Neural cell (in vitro differentiated cells): ENCODE measurements at regions not wholly inside any gene's neighbourhood (a gene's known extent, or its start where the extent isn't known, plus 50 kb on each side); places are given as distances from the start of the nearest gene placed in this dataset.

ENCODE experiments used
- H2AFZ ChIP-seq: fragments of 200-600, 300-800 bp; sonication (generic), shearing (Covaris generic); 2 replicates; pipeline ENCODE4 v1.6.0; 2014; ENCODE audit warnings: low read depth, mild to moderate bottlenecking, antibody characterized with exemption, low read length, moderate library complexity
- H3F3A ChIP-seq: fragments of 200-600 bp; shearing (Covaris generic); 2 replicates; pipeline ENCODE4 v1.6.1; 2016; ENCODE audit warnings: mild to moderate bottlenecking, moderate library complexity, mixed read lengths, antibody characterized with exemption, low read length; ENCODE audit not compliant: insufficient read depth, poor library complexity, severe bottlenecking
- H3K27ac ChIP-seq: fragments of 200-600, 300-800 bp; sonication (generic), shearing (Covaris generic); 2 replicates; pipeline ENCODE4 v1.5.1; 2014; ENCODE audit warnings: mild to moderate bottlenecking, low read length, moderate library complexity
- H3K27me3 ChIP-seq: fragments of 300-800, 200-600 bp; sonication (generic), shearing (Covaris generic); 2 replicates; pipeline ENCODE4 v1.6.0; 2014; ENCODE audit warnings: mild to moderate bottlenecking, low read depth, low read length, moderate library complexity; ENCODE audit not compliant: insufficient read depth
- H3K36me3 ChIP-seq: fragments of 300-800, 200-600 bp; sonication (generic), shearing (Covaris generic); 2 replicates; pipeline ENCODE4 v1.5.1; 2014; ENCODE audit warnings: mild to moderate bottlenecking, antibody characterized with exemption, low read length, moderate library complexity; ENCODE audit not compliant: insufficient read depth
- H3K4me2 ChIP-seq: fragments of 300-800, 200-600 bp; sonication (generic), shearing (Covaris generic); 2 replicates; pipeline ENCODE4 v1.6.0; 2014; ENCODE audit warnings: mild to moderate bottlenecking, low read length
- H3K4me3 ChIP-seq: fragments of 300-800, 200-600 bp; sonication (generic), shearing (Covaris generic); 2 replicates; pipeline ENCODE4 v1.5.1; 2014; ENCODE audit warnings: mild to moderate bottlenecking, low read length, moderate library complexity
- H3K79me2 ChIP-seq: fragments of 200-600 bp; shearing (Covaris generic); replicated peaks from 2 replicates; pipeline ENCODE4 v1.6.0; 2014; ENCODE audit warnings: mild to moderate bottlenecking, low read length, moderate library complexity; ENCODE audit not compliant: insufficient read depth
- H3K9ac ChIP-seq: fragments of 300-800, 200-600 bp; sonication (generic), shearing (Covaris generic); 2 replicates; pipeline ENCODE4 v1.6.1; 2016; ENCODE audit warnings: mild to moderate bottlenecking, low read length, mixed read lengths
- H3K9me2 ChIP-seq: fragments of 200-600 bp; shearing (Covaris generic); 2 replicates; pipeline ENCODE4 v1.6.1; 2016; ENCODE audit warnings: mild to moderate bottlenecking, low read length, mixed read lengths; ENCODE audit not compliant: insufficient read depth
- H3K9me3 ChIP-seq: fragments of 200-600, 300-800 bp; sonication (generic), shearing (Covaris generic); 2 replicates; pipeline ENCODE4 v1.6.1; 2016; ENCODE audit warnings: mild to moderate bottlenecking, mixed run types, low read length, moderate library complexity, mixed read lengths
- H4K20me1 ChIP-seq: fragments of 200-600 bp; shearing (Covaris generic); 2 replicates; pipeline ENCODE4 v1.6.1; 2016; ENCODE audit warnings: mild to moderate bottlenecking, mixed run types; ENCODE audit not compliant: insufficient read depth
- EP300 ChIP-seq: fragments of 450-650 bp; conservative IDR thresholded peaks from 2 replicates; pipeline ENCODE4 v1.6.1; 2014; ENCODE audit warnings: antibody characterized with exemption, mild to moderate bottlenecking, moderate library complexity; ENCODE audit not compliant: poor library complexity, severe bottlenecking
- EZH2 ChIP-seq: fragments of 200-600, 300-800 bp; shearing (Covaris generic), sonication (generic); IDR thresholded peaks from 2 replicates; pipeline ENCODE4 v1.6.1; 2014; ENCODE audit warnings: antibody characterized with exemption, low read length, borderline replicate concordance, mild to moderate bottlenecking; ENCODE audit not compliant: insufficient read depth, poor library complexity, severe bottlenecking
- MXI1 ChIP-seq: fragments of 450-650 bp; conservative IDR thresholded peaks from 2 replicates; pipeline ENCODE4 v1.6.1; 2014; ENCODE audit warnings: antibody characterized with exemption, mild to moderate bottlenecking; ENCODE audit not compliant: poor library complexity, severe bottlenecking
- POLR2AphosphoS5 ChIP-seq: IDR thresholded peaks from 2 replicates; pipeline ENCODE4 v1.6.1; 2012
- RAD21 ChIP-seq: fragments of 450-650 bp; conservative IDR thresholded peaks from 2 replicates; pipeline ENCODE4 v1.6.1; 2014; ENCODE audit warnings: antibody characterized with exemption, mild to moderate bottlenecking, moderate library complexity
- REST ChIP-seq: IDR thresholded peaks from 2 replicates; pipeline ENCODE4 v1.6.1; 2012; ENCODE audit warnings: borderline replicate concordance
- SMC3 ChIP-seq: fragments of 450-650 bp; conservative IDR thresholded peaks from 2 replicates; pipeline ENCODE4 v1.6.1; 2014; ENCODE audit warnings: antibody characterized with exemption, mild to moderate bottlenecking, moderate library complexity; ENCODE audit not compliant: poor library complexity
- TAF1 ChIP-seq: IDR thresholded peaks from 2 replicates; pipeline ENCODE4 v1.6.1; 2012; ENCODE audit warnings: low read depth
- TF ChIP-seq, protein P1 (sequence below): fragments of 450-650 bp; IDR thresholded peaks from 2 replicates; pipeline ENCODE4 v1.5.1; 2014; ENCODE audit warnings: antibody characterized with exemption, mild to moderate bottlenecking, moderate library complexity; ENCODE audit not compliant: poor library complexity, severe bottlenecking

- no peak overlapping the region for H3K4me3 ChIP-seq
- H3K27ac ChIP-seq = no peak overlapping the region
- no peaks in the 10 kb centered on the region for H3K9me3 ChIP-seq
- H3K9me2 ChIP-seq = no peaks in the 10 kb centered on the region
- H3K27me3 ChIP-seq = no peaks in the 10 kb centered on the region
- H2AFZ ChIP-seq = no peak overlapping the region
- H3K36me3 ChIP-seq = no peaks in the 10 kb centered on the region
- no peaks in the 10 kb centered on the region for H3K79me2 ChIP-seq
- H4K20me1 ChIP-seq = no peaks in the 10 kb centered on the region
- H3F3A ChIP-seq = no peaks in the 10 kb centered on the region
- no peak overlapping the region for H3K4me2 ChIP-seq
- no peak for TF ChIP-seq REST
- TF ChIP-seq, protein P1, sequence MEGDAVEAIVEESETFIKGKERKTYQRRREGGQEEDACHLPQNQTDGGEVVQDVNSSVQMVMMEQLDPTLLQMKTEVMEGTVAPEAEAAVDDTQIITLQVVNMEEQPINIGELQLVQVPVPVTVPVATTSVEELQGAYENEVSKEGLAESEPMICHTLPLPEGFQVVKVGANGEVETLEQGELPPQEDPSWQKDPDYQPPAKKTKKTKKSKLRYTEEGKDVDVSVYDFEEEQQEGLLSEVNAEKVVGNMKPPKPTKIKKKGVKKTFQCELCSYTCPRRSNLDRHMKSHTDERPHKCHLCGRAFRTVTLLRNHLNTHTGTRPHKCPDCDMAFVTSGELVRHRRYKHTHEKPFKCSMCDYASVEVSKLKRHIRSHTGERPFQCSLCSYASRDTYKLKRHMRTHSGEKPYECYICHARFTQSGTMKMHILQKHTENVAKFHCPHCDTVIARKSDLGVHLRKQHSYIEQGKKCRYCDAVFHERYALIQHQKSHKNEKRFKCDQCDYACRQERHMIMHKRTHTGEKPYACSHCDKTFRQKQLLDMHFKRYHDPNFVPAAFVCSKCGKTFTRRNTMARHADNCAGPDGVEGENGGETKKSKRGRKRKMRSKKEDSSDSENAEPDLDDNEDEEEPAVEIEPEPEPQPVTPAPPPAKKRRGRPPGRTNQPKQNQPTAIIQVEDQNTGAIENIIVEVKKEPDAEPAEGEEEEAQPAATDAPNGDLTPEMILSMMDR = no peak
- no peak overlapping the region for H3K9ac ChIP-seq
Measured at GRCh38 chr14:53341324-53341723, 188.2 kb upstream of the DDHD1 start.

- TF ChIP-seq REST (no peak), MXI1 (no peak), EP300 (no peak), TAF1 (no peak), EZH2 (no peak), POLR2AphosphoS5 (no peak), RAD21 (no peak), SMC3 (no peak)
- TF ChIP-seq, protein P1 = no peak
- Histone ChIP-seq H3K4me2 (no peak overlapping the region), H3K9me2 (no peaks in the 10 kb centered on the region)
Measured at GRCh38 chr14:53338192-53338591, 185.1 kb upstream of the DDHD1 start.

More at GRCh38 chr14:53338192-53338591, 185.1 kb upstream of the DDHD1 start:
- Histone ChIP-seq H4K20me1 (no peaks in the 10 kb centered on the region), H3K9me3 (no peaks in the 10 kb centered on the region), H2AFZ (no peak overlapping the region), H3K27ac (no peak overlapping the region), H3K79me2 (no peaks in the 10 kb centered on the region), H3K27me3 (no peaks in the 10 kb centered on the region), H3K36me3 (no peaks in the 10 kb centered on the region), H3F3A (no peaks in the 10 kb centered on the region), H3K4me3 (no peak overlapping the region), H3K9ac (no peak overlapping the region)
